Body of pancreas (tissue), 4 donors: ENCODE measurements at regions not wholly inside any gene's neighbourhood (a gene's known extent, or its start where the extent isn't known, plus 50 kb on each side); places are given as distances from the start of the nearest gene placed in this dataset.

Experiments used
- ATAC-seq: fragments of 150-250 bp; one replicate; pipeline ENCODE4 v1.9.1; 2016
- DNase-seq, 4 donors: peaks; one replicate each; pipeline ENCODE4 v3.0.0-alpha.2; 2019
- H3K27ac ChIP-seq, 4 donors: fragments of 200-600 bp; sonication (generic); 1 replicate in 3 of 4; 2 replicates in 1 of 4; pipeline versions ENCODE4 v1.5.1 to v1.6.1; 2016 to 2019; ENCODE audit warnings: mild to moderate bottlenecking in 1 of 4, mixed read lengths in 1 of 4, moderate library complexity in 1 of 4
- H3K27me3 ChIP-seq, 2 donors: fragments of 200-600 bp; sonication (generic); one replicate each; pipeline ENCODE4 v1.6.0; 2016; ENCODE audit warnings: mild to moderate bottlenecking in 1 of 2
- H3K36me3 ChIP-seq, 2 donors: fragments of 200-600 bp; sonication (generic); replicated peaks in 1 of 2; 2 replicates each; pipeline ENCODE4 v1.5.1; 2016; ENCODE audit warnings: low read depth in 2 of 2; ENCODE audit not compliant: insufficient read depth in 1 of 2
- H3K4me1 ChIP-seq: fragments of 200-600 bp; sonication (generic); one replicate; pipeline ENCODE4 v1.6.0; 2016
- H3K4me3 ChIP-seq, 2 donors: fragments of 200-600 bp; sonication (generic); 1 replicate in 1 of 2; 2 replicates in 1 of 2; pipeline ENCODE4 v1.5.1; 2016 to 2019
- H3K9me3 ChIP-seq, 3 donors: fragments of 200-600 bp; sonication (generic); 1 replicate in 2 of 3; 2 replicates in 1 of 3; pipeline ENCODE4 v1.5.1; 2016
- CTCF ChIP-seq, 7 experiments: fragments of 450-650 bp in 4 of 7; fragments of 200-600 bp in 3 of 7; sonication (generic) in 3 of 7; IDR thresholded peaks; one replicate each; pipeline ENCODE4 v1.5.1; 2016 to 2019; ENCODE audit warnings: antibody characterized with exemption in 7 of 7
- POLR2A ChIP-seq, 3 donors: fragments of 450-650 bp; IDR thresholded peaks; one replicate each; pipeline ENCODE4 v1.6.1; 2016; ENCODE audit warnings: antibody characterized with exemption in 3 of 3, mild to moderate bottlenecking in 2 of 3
- WGBS, 2 donors: methylation state at CpG; one replicate each; pipeline ENCODE4 v1.1.5; 2017; 5-methylcytosine and 5-hydroxymethylcytosine counted together
- intact Hi-C: fragments of 100-400 bp; cut with DNase I; formaldehyde crosslinking; loops from one replicate; pipeline ENCODE4 v1.15.1; 2023

GRCh38 chr6:10048370-10049297, 366.2 kb downstream of the TFAP2A start:
- intact Hi-C loops, result no loop called here
- TF ChIP-seq CTCF (IDR thresholded peaks at IDR 0.05), result no peak
- TF ChIP-seq POLR2A (IDR thresholded peaks at IDR 0.05), result no peak
- no peak for DNase-seq
- Histone ChIP-seq H3K27me3 (no peaks in the 10 kb centered on the region), H3K36me3 (no peaks in the 10 kb centered on the region), H3K4me3 (no peak overlapping the region), H3K4me1 (no peaks in the 10 kb centered on the region), H3K9me3 (no peaks in the 10 kb centered on the region), H3K27ac (no peak overlapping the region)
- ATAC-seq, result no peak
- WGBS, 2 donors, result 35 to 38% methylated on average over 6 of the region's 6 CpGs

- intact Hi-C loops, result no loop called here
- Histone ChIP-seq H3K36me3 (no peaks in the 10 kb centered on the region), H3K27me3 (no peaks in the 10 kb centered on the region), H3K4me1 (no peaks in the 10 kb centered on the region), H3K27ac (no peak overlapping the region), H3K9me3 (no peaks in the 10 kb centered on the region), H3K4me3 (no peak overlapping the region)
- no peak for ATAC-seq
- TF ChIP-seq CTCF (IDR thresholded peaks at IDR 0.05), result no peak
- TF ChIP-seq POLR2A (IDR thresholded peaks at IDR 0.05), result no peak
- 52 to 64% methylated on average over 4 of the region's 4 CpGs for WGBS, 2 donors
- DNase-seq, result no peak
These were observed 372.6 kb downstream of the TFAP2A start for GRCh38 chr6:10042280-10042679.

- H3K4me3 ChIP-seq, result no peak overlapping the region
- TF ChIP-seq POLR2A (IDR thresholded peaks at IDR 0.05), result no peak
- no peak for TF ChIP-seq CTCF (IDR thresholded peaks at IDR 0.05)
- H3K4me1 ChIP-seq, result no peaks in the 10 kb centered on the region
- H3K9me3 ChIP-seq, result no peaks in the 10 kb centered on the region
- intact Hi-C loops, result no loop called here
- no peaks in the 10 kb centered on the region for H3K27me3 ChIP-seq
- H3K36me3 ChIP-seq, result no peaks in the 10 kb centered on the region
- DNase-seq (peak in 2 of 4 donors; percentile 7 to 9), ATAC-seq (no peak)
- no peak overlapping the region for H3K27ac ChIP-seq
- 21 to 24% methylated on average over 10 of the region's 10 CpGs for WGBS, 2 donors
These were observed 381.5 kb downstream of the TFAP2A start for GRCh38 chr6:10033223-10033829.

GRCh38 chr6:10031617-10032016, 383.3 kb downstream of the TFAP2A start:
- no peaks in the 10 kb centered on the region for H3K9me3 ChIP-seq
- DNase-seq, result no peak
- no peaks in the 10 kb centered on the region for H3K4me1 ChIP-seq
- ATAC-seq, result no peak
- intact Hi-C loops, result no loop called here
- TF ChIP-seq CTCF (IDR thresholded peaks at IDR 0.05) (no peak), POLR2A (IDR thresholded peaks at IDR 0.05) (no peak)
- no peaks in the 10 kb centered on the region for H3K36me3 ChIP-seq
- no peak overlapping the region for H3K27ac ChIP-seq
- 54 to 68% methylated on average over 2 of the region's 2 CpGs for WGBS, 2 donors
- no peak overlapping the region for H3K4me3 ChIP-seq
- H3K27me3 ChIP-seq, result no peaks in the 10 kb centered on the region
